ENCODE measurements at regions not wholly inside any gene's neighbourhood (a gene's known extent, or its start where the extent isn't known, plus 50 kb on each side); places are given as distances from the start of the nearest gene placed in this dataset.
"Not testable (repeated sequence)": the region's sequence is repeated elsewhere in the genome, so short reads cannot be mapped to it uniquely, and the experiment has no call there.

DNA sequence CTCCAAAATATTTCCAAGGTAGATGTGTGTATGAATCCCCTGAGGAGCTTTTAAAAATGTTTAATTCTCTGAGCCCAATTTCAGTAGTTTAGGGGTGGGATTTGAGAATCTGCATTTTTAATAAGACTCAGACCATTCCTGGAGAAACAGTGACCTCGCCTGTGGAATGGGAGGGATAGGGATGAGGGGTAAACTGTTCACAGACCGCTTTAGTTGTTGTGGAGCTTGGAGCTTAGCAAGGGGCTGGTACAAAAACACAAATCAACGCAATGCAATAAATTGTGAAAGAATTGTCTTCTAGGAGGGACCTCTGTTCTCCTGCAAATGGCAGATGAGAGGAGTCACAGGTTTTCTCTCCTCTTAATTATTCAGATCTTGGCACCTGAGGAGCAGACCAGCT lies 239.3 kb upstream of the SULF2 start:
- DNase-seq = no peak

DNA sequence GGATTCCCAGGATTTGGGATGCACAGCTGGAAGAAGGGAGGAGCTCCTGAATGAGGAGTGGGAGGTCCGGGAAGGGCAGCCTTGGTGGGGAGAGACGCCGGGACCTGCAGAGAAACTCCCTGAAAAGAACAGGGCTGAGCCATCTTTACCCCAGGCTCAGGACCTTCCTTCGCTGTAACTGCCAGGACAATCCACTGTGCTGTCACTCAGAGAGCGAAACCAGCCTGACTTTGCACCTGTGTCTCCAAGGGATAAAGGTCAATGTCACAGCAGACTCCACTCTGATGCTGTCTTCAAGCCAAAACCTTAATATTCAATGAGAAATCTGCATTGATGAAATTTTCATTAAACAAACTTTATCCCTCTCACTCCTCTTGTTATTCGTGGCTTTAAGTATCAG lies 235.4 kb upstream of the SULF2 start:
- DNase-seq = not testable (repeated sequence)

DNA sequence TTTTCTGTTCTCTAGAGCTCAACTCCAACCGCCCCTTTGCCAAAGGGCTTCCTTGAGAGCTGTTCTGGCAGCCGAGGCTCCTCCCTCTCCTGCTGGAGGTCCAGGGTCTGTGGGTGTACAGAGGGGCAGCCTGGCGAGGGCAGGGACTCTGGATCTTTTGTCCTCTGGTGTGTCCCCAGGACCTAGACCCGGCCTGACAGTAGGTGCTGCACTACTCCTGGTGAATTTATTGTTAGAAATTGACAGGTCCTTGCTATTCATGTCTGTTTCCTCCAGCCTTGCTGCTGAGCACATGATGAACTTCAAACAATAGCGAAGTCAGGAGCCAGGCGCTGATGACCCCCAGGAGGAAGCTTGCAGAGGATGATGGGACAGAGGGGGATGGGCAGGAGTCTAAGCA lies 234.7 kb upstream of the SULF2 start:
- no peak for DNase-seq

DNA sequence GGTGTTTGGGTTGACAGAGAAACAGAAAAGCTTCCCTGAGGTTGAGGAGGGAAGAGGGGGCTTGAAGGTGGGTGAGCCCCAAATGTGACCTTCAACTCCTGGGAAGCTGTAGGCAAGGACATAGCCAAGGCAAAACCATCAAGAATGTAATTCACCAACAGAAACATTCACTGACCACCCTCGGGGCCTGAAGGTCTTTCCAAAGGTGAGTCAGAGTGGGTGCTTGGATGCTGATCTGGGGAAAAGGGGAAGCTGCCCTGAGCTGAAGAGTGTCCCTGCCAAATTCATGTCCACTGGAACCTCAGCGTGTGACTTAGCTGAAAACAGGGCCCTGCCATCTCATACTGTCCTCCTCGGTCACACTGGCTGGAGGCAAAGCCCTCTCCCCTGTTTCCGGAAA lies 234.2 kb upstream of the SULF2 start:
- DNase-seq = no peak

DNA sequence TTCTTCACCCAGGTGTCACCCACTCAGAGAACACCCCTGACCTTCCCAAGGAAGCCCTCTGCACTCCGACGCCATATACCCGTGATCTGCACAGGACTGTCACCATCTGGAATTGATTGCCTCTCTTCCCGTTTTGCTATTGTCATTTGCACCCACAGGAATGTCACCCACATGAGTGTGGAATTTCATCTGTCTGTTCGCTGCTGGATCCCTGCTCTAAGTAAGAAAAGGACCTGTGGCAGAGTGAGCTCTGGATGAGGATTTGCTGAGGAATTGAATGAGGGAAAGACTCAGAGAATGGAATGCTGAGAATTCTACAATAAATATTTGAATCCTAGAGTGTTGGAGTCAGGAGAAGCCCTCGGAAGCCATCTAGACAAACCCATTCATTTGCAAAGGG lies 233.6 kb upstream of the SULF2 start:
- DNase-seq = not testable (repeated sequence)

DNA sequence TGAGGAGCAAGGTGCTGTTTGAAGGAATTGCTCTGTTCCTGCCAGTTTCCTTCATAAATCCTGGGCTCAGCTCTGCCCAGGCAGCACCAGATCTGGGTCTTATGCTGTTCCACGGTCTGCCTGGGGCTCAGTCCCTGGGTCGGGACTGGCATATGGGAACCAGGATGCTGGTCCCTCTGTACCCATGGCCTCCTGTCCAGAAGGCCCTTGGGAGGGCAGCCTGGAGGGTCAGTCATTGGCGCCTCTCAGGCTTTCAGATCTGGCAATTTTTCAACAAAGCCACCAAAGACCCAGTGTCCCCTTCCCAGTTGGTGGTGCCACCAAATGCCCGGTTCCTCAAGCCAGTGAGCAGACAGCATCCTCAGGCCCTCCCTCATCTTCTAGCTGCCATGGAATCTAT lies 232.7 kb upstream of the SULF2 start:
- DNase-seq = no peak

DNA sequence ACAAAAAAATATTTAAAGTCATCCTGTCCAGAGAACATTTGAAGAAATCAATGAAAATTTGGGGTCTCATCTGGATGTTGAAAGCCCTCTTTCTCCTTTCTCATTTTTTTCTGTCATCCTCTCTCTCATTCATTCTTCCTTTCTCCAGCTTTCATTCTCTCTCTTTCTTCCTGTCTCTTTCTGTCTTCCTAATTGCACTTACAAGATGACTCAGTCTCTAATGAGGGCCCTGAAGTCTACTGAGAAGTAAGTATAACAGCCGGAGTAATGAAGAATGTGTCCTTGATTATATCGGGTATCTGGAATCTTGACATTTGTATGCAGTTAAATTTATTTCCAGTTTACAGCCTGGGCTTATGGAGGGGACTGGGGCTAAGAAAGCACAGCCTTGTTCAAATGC lies 232.2 kb upstream of the SULF2 start:
- DNase-seq = no peak

DNA sequence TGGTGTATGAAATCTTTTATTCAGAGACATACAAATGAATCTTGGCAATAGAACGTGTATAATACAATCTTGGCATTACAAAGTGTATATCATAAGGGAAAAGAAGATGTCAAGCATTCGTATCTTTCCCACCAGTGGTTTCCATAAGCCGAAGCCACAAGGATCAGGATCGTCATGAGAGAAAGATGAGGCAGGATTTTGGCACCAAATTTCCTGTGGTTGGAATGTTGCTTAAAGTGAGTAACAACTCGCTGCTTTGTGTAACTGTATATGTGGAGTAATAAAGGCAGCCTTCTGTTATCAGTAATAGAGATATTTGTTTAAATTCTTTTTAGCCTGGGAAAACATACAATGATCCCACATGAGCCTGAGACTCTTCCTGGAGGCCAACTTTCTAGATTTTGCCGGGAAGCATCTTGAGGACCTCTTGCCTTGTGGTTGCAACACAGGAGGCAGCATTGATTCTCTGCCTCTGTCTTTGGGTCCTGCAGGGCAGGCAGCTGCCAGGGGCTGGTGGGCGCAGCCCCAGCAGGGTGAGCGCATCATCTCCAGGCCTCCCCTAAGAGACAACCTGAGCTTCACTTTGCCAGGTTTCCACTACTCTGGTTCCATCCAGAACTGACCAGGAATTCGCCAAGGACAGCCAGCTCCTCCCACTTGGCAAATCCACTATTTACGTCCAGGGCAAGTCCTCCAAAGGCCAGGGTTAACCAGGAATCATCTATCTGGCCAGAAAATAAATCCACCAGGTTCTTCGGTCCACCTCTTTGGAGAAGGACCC lies 230.9 kb upstream of the SULF2 start:
- no peak for DNase-seq

DNA sequence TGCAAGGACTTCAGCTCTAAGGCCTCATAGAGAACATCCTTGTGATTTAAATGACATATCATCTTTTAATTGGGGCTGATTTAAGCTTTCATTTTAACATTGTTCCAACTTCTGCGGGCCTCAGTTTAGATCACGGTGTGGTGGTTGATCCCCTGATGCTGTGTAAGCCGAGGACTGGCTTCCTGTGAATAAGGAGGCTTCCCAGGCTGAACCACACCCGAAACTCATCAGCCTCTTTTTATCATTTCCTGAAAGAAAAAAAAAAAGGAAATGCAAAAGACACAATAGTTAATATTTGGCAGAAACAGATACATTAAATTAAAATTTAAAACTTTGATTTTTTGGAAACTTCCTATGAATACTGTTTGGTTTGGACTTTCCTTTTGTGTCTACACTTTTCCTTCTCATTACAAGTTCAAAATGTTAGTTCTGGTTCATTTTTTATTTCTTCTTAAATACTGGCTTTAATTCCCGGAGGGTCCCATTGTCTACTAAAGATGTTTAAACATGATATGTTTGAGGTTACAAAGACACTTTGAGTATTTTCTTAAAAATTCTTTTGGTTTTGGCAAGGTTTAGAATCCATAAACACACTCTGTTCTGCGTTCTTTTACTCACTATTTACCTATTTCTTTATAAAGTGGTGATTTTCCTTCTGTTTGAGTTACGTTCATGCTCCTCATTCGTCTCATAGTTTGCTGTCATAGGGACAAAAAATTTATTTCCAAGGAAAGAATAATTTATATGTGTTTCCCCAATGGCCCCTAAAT lies 230.0 kb upstream of the SULF2 start:
- DNase-seq = no peak

DNA sequence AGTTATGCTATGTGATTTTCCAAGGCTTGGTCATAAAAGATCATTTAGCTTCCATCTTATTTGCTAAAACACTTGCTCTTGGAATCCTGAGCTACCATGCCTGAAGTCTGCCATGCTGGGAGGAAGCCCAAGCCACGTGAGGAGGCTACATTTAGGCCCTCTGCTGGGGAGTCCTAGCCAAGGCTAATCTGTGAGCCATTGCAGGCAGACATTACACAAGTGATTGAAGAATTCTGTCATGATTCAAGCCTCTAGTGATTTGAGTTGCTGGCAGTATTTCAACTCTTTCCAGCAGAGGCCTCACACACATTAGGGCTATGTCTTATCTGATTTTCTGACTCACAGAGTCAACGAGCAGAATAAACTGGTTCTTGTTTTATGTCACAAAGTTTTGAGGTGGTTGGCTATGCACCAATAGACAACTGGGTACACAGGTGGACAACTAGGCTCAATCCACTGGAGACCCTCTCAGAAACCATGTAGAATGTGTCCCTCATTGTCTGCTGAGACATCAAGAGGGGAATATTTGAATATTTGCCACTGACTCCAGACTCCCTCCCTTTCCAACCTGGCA lies 227.2 kb upstream of the SULF2 start:
- no peak for DNase-seq

DNA sequence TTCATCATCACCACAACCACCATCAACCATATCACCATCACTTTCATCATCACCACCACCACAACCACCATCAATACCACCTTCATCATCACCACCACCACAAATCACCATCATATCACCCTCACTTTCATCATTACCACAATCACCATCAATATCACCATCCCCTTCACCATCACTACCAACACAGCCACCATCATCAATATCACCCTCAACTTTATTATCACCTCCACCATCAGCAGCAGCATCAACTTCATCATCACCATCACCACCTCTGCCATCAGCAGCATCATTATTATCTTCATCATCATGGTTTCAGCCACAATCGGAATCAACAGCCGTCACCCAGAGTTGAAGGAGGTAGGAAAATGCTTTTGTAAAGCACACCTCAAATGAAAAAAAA lies 225.7 kb upstream of the SULF2 start:
- no peak for DNase-seq

DNA sequence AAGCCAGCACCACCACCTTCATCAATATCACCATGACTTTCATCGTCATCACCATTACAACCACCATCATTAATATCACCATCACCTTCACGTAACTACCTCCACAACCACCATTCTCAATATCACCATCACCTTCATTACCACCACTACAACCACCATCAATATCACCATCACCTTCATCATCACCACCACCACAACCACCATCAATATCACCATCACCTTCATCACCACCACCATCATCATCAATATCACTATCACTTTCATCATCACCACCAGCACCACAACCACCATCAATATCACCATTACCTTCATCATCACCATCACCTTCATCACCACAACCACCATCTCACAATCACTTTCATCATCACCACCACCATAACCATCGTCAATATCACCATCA lies 225.3 kb upstream of the SULF2 start:
- DNase-seq = no peak

DNA sequence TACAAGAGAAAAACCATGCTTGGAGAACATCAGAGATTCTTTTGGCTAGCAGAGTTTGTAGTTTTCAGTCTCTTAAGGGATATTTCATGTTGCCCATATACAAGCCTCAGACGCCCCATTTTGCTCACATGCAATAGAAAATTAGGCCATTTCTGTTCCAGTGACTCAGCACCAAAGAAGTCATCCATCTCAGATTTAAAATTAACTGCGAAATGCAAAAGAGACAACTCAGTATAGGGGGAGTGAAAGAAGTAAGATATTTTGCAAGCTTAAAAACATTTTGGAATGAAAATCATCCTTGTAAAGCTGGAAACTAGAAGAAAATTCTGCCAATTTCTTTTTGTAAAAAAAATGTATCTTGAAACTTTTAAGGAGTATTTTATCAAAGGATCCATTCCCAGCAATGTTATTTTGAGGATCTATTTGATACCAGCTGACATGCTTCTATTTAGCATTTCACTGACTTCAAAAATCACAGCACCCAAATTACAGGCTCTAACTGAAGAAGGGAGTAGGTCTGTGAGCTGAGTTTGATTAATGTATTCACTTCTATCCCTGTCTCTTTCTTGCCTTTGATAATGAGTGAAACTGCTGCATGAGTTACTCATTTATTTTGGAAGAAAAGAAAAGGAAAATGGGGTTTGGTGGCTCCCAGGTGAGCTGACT lies 223.7 kb upstream of the SULF2 start:
- no peak for DNase-seq

DNA sequence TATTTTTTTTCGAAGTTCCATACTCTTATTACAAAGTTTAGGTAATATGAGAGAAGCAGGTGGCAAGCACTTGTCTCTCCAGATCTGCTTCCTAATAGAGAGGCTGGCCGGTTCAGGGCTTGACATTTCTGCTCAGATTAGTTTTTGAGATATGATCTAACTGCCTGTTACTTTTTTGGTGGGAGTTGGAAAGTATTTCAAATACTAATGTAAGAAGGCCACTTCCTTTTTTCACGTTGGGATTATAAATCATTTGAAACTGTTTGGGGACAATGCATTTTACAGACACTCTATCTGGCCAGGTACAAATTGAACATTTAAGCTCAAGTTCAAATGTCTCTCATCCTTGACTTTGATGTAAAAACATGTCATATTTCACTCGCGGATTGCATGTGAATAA lies 222.1 kb upstream of the SULF2 start:
- DNase-seq = no peak

DNA sequence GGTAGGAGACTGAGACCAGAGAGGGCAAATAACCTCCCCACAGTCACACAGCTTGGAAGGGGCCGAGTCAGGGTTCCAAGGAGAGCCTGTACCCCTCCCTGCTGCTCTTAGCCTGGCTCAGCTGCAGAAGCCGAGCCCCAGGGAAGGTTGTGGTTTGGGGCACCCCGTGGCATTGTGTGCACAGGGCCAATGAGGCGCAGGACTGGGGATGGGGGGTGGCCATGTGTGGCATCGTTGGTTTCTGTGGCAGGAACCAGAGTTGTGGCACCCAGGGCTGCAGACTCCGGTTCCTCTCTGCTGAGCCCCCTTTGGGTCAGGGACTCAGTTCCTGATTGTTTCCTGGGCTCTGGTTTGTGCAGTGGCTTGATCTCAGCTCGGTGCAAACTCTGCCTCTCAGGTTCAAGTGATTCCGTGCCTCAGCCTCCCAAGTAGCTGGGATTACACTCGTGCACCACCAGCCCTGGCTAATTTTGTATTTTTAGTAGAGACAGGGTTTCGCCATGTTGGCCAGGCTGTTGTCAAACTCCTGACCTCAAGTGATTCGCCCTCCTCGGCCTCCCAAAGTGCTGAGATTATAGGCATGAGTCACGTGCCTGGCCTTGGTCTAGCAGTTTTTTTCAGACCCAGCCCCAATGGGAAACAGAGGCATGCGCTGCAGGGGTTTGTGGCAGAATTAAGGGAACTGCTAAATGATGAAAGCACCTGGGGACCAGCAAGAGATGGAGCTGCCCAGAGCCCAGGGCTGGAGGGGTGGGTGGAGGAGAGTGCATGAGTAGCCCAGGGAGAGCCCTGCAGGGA lies 221.0 kb upstream of the SULF2 start:
- no peak for DNase-seq

DNA sequence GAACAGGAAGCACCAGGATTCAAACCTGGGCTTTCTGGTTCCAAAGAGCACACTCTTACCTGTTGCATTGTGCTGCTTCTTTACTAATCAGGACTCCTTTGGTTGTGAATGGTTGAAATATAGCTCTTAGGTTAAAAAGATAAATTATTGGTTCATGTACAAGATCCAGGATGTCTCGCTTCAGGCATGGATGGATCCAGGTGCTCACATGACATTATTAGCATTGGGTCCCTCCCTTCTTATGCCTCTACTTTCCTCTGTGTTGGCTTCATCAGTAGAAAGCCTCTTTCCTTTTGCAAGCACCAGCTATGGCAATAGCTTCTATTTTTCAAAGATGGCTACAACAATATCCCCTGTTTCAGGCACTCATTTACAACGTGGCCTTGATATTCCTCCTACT lies 217.7 kb upstream of the SULF2 start:
- no peak for DNase-seq

DNA sequence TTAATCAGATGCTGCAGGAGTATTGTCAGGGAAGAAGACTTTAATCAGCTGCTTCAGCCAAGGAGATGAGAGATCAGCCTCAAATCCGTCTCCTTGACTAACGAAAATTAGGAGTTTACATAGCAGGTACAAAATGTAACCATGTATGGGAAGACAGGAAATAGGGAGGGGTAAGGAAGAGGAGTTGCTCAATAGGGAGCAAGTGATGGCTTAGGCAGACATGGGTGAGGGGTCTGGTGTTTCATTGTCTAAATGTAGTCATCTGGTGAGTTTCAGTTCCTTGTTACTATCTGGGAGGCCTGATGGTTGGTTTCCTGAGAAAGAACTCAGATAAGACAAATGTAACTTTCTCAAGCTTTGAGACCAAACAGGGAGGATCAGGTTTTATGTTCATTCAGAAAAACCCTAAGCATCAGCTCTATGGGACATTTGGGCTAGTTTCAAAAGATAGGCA lies 217.3 kb upstream of the SULF2 start:
- no peak for DNase-seq

DNA sequence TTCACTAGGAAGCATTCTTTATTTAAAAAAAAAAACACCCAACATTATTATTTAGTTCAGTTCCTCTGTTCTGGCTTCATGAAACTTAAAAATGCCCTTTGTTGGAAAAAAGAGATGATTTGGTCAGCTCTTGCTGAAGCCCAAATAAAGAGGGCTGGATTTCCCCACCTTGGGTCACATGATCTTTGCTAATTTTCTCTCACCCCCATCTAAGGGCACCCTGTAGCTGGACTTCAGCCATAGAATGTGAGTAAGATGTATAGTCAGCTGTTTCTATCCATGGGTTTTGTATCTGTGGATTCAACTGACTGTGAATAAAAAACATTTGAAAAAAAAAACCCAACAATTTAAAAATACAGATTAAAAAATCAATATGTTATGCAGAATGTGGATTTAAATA lies 213.9 kb upstream of the SULF2 start:
- DNase-seq = no peak

DNA sequence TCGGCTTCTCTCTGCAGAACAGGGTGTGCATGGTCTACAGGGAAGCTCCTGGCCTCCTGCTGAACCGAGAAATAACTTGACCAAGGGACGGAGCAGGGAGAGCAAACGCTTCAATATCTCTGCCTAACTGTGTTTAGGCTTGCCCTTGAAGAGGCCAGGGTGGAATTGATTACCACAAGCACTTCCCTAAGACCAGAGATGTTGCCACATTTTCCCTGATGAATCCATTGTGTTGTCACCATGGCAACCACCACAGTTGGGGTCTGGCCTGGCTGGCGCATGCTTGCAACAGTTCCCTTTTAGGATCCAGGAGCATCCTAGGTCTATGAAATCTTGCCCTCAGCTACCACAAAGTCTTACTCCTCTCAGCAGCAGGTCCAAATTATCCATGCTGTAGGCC lies 213.5 kb upstream of the SULF2 start:
- DNase-seq = no peak

DNA sequence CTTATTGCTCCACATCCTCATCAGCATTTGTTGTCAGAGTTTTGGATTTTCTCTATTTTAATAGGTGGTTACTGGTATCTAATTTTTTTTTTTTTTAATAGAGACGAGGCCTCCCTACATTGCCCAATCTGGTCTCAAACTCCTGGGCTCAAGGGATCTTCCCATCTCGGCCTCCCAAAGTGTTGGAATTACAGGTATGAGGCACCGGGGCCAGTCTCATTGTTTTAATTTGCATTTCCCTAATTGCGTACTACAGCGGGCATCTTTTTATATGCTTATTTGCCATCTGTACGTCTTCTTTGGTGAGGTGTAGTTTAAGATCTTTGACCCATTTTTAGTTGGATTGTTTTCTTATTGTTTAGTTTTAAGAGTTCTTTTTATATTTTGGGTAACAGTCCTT lies 210.4 kb upstream of the SULF2 start:
- no peak for DNase-seq

DNA sequence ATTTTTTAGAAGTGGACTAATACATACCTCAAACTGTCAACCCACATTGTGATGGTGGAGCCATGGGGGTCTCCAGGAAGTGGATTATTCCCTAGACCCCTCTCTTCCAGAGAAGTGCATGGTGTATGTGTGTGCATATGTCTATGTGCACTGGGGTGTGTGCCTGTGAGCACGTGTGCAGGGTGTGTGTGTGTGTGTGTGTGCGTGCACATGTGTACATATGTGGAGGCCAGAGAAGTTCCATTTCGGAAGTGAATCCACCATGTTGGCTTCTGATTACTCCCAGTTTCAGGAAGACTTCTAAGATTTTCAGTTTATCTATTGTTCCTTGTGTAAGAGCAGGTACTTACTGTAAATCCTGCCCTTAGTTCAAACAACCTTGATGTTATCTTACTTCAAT lies 208.5 kb upstream of the SULF2 start:
- no peak for DNase-seq

DNA sequence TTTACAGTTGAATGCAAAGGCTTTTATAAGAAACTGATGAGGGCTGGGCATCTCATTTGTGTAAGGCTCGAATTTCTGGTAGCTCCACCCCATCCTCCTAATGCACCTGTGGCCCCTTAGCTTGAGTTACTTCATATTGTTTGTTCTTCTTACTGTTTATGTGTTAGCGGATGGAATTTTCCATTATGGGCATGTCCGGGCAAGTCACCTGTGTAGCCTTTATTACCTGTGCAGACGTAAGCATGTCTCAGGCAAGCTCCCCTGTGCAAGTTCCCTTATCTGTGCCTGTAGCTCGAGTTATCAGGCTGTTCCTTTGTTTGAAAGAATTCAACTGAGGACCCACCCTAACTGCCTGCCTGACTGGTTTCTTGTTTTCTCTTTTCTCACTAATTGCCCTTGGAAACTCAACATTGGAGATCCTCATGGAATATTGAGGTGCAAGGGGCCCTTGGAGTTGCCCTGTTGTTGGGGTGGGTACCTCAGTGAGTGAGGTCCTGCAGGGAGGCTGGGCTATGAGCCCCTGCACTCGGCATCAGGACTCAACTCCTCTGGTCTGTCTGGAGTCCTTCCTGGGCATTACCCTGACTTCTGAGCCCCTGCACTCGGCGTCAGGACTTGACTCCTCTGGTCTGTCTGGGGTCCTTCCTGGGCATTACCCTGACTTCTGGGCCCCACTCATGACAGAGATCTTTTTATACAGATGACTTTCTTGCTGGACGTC lies 207.9 kb upstream of the SULF2 start:
- no peak for DNase-seq
